ENCODE measurements at regions not wholly inside any gene's neighbourhood (a gene's known extent, or its start where the extent isn't known, plus 50 kb on each side); places are given as distances from the start of the nearest gene placed in this dataset.

DNA sequence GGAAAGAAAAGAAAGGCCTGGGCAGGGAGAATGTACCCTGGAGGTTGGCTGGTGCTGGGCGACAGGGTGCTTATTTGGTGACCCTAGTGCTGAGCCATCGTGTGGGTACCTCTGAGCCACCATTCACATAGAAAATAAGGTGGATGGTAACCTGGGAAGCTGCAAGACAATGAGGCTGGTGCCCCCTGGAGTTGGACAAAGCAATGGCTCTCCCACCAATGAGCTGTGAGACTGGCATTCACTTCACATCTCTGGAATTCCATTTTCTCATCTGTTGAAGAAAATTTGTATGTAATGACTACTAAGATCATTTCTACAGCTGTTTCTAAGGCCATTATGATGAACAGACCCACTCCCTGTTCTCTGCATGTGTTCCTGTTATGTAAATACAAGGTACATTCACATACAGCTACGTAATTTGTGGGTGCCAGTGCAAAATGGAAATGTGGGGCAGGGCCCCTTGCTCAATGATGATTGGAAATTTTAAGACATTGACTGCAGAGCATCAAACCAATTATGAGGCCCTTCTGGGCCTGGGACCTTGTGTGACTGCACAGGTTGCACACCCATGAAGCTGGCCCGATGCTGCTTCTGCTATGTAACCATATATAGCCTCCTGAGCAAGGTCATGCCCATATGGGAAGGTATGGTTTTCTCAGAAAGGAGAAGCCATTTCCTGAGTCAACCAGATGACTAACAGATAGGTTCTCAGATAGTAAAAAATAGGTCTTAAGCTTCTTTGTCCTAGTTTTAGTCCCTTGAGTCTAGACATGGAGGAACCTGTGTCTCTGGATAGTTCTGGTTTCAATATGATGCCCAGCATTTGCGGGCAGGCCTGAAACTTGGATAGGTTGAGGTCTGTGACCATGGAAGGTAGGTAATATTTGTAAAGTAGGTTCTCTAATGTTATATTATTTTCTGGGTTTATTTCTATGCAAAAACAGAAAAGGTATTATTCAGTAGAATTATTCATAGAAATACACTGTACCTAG, 63.4 kb upstream of the IGF1 start:
- no peaks in the 10 kb centered on the region for H3K36me3 Mint-ChIP-seq
- H3K27me3 Mint-ChIP-seq (ENCODE audit: low read depth in 3 of 3), result peaks cover 0 to 6% (median 0%) of the 10 kb centered on the region in 3 donors
- H3K4me1 Mint-ChIP-seq, result no peaks in the 10 kb centered on the region
- no peak for DNase-seq
- no peak overlapping the region for H3K4me3 Mint-ChIP-seq
- H3K27ac Mint-ChIP-seq, result no peak overlapping the region
- no peaks in the 10 kb centered on the region for H3K9me3 Mint-ChIP-seq

DNA sequence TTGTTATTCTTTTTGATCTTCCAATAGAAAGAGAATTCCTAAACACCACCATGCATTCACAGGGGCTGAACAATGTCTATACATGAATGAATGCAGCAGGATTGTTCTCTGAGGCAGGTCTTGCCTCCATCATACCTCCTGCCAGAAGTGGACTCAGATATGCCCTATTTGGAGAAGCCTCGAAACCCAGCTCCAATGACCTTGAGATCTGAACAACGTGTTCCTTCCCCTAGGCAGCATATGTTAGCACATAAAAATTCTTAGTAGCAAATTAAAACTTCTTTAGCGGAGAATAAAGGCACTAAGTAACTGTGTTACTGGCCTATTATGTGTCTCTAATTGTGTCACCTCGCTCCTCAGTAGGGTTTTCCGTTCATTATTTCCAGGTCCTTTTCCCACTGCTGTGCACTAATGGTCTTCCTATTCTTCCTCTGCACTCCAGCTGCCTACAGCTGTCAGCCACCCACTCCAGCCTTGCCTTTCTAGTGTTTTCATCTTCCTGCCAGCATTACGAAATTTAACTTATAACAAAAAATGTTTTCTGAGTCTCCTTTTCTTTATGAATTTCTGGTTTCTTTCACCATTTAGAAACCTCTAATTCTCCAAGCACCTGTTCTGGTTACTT, 62.6 kb upstream of the IGF1 start:
- no peak overlapping the region for H3K4me3 Mint-ChIP-seq
- H3K4me1 Mint-ChIP-seq, result no peaks in the 10 kb centered on the region
- no peak overlapping the region for H3K27ac Mint-ChIP-seq
- no peaks in the 10 kb centered on the region for H3K36me3 Mint-ChIP-seq
- no peaks in the 10 kb centered on the region for H3K9me3 Mint-ChIP-seq
- peaks cover 0 to 14% (median 0%) of the 10 kb centered on the region in 3 donors for H3K27me3 Mint-ChIP-seq (ENCODE audit: low read depth in 3 of 3)
- no peak for DNase-seq

DNA sequence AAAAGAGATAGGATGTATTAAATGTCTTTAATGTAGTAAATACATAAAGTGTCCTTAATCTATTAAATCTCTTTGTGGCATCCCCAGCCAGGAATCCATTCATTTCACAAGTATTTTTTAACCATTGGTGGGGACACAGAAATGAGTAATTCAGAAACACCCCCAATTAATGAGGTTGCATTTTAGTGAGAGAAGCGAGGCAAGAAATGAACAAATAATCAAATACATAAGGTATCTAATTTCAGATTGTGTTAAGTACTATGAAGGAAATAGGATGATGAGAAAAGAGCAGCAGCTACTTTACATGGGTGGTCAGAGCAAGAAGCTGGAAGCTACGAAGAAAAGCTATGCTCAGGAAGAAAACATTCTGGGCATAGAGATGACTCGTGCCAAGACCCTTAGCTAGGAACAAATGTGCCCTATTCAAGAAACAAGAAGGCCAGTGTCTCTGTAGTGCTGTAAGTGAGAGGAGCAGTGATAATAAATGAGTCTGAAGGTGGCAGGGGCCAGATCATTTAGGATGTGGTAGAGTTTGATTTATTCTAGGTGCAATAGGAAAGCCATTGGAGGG, 60.5 kb upstream of the IGF1 start:
- Mint-ChIP-seq H3K4me1 (no peaks in the 10 kb centered on the region), H3K36me3 (no peaks in the 10 kb centered on the region), H3K27me3 (ENCODE audit: low read depth in 3 of 3) (peaks cover 0 to 14% (median 0%) of the 10 kb centered on the region in 3 donors), H3K4me3 (no peak overlapping the region), H3K9me3 (peaks cover 0 to 2% (median 0%) of the 10 kb centered on the region in 6 donors), H3K27ac (no peak overlapping the region)
- no peak for DNase-seq

DNA sequence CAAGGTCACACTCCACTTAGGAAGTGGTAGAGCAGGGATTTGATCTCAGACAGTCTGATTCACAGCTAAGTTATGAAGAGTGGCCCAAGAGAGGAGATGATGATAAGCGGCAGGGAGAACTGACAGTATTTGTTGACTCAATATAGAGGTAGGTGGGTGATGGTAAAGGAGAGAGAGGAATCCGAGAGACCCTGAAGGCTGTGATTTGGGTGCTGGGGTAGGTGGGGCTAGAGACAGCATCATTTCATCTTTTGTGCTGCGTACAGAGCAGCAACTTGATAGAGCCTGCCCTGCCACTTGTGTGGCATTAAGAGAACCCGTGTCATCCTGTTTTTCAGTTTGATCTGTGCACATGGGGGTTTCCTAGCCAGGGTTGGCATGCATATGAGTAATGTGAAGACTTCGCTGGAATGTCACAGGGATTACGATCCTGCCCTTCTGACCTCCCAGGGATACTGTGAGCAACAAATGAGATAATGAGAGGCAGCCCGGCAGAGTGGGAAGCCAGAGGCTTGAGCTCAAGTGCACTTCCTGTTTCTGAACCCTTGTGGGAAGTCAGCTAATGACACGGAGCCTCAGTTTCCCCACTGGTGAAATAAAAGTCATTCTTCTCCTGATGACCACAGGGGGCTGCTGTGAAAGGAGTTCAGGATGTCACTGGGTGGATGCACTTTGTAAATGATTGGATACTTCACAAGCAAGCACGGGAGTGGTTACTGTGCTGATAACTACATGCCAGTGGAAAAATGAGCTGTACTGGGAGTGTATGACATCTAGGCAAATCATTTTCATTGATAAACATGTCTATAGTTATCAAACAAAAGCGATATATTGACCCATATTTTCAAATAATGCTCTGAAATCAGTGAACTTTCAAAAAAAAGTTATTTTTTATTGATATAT, 59.5 kb upstream of the IGF1 start:
- Mint-ChIP-seq H3K27ac (no peak overlapping the region), H3K4me1 (no peaks in the 10 kb centered on the region), H3K27me3 (ENCODE audit: low read depth in 3 of 3) (peaks cover 0 to 17% (median 0%) of the 10 kb centered on the region in 3 donors), H3K36me3 (no peaks in the 10 kb centered on the region), H3K9me3 (peaks cover 0 to 2% (median 0%) of the 10 kb centered on the region in 6 donors), H3K4me3 (no peak overlapping the region)
- no peak for DNase-seq

DNA sequence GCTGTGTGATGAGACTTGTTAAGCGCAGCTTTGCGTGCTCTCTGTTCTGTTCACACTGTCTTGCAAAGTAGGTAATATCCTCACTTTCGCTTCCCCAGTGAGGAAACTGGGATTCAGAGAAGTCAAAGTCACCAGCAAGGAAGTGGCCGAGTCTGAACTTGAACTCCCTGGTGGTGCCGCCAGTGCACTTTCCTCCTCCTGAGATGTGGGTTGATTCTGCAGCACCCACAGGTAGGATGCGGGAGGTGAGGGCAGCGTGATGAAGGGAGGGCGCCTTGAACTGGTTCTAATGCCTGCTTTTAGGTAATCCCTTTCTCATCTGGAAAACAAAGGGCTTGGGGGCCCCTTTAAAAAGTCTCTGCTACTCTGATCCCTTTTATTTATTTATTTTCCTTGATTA, 54.9 kb upstream of the IGF1 start:
- DNase-seq, result no peak
- H3K4me1 Mint-ChIP-seq, result no peaks in the 10 kb centered on the region
- H3K27me3 Mint-ChIP-seq (ENCODE audit: low read depth in 3 of 3), result peaks cover 0 to 20% (median 1%) of the 10 kb centered on the region in 3 donors
- no peak overlapping the region for H3K27ac Mint-ChIP-seq
- peaks cover 0 to 2% (median 0%) of the 10 kb centered on the region in 6 donors for H3K9me3 Mint-ChIP-seq
- no peak overlapping the region for H3K4me3 Mint-ChIP-seq
- H3K36me3 Mint-ChIP-seq, result no peaks in the 10 kb centered on the region

DNA sequence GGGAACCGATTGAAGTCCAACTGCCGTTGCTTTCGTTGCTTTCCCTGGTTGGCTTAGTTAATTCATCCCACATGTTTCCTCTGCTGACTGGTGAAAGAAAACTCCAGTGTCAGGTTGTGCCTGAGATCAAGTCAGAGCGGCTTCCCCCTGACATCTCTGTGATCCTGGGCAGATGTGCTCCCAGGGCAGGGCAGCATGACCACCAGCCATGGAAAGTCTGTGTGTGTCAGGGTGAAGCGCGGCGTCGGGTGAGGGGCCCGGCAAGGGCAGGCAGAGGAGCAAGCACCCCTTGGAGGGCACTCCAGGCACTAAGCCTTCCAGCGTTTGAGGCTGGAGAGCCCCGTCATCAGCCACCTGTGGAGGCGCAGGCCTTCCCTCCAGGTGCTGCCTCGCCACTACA, 54.5 kb upstream of the IGF1 start:
- H3K9me3 Mint-ChIP-seq, result peaks cover 0 to 2% (median 0%) of the 10 kb centered on the region in 6 donors
- no peaks in the 10 kb centered on the region for H3K36me3 Mint-ChIP-seq
- no peak for DNase-seq
- H3K4me1 Mint-ChIP-seq, result no peaks in the 10 kb centered on the region
- H3K27ac Mint-ChIP-seq, result no peak overlapping the region
- H3K4me3 Mint-ChIP-seq, result no peak overlapping the region
- peaks cover 0 to 20% (median 1%) of the 10 kb centered on the region in 3 donors for H3K27me3 Mint-ChIP-seq (ENCODE audit: low read depth in 3 of 3)

DNA sequence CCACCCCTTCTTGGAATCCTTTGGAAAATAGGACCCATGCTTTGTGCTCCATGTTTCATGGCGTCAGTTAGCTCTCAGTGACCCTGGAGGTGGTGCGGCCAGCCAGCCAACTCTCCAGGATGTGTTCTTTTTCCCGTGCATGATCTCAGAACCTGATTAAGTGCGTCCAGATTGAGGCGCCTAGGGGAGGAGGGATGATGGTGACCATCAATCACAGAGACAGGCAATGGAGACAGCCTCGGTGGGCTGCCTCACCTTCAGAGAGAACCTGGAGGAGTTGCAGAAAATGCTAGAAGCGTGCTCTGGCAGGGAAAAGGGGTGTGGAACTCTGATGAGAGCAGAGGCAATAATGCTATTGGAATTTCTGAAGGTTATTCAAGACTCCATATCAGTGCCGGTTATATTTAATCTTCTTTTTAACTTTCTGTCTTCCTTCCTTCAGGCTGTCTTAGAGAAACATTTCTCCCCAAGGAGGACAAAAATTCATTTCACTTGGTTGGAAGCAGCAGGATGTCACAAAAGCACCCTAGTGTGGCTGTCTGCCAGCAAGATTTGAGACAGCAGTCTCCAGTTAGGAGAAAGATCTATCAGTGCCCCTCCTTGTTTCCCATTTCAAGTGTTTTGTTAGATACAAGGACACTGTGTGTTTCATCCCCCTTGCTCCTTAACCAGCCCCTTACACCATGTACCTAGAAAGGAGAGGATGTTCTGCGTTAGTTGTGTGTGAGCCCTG, 53.3 kb upstream of the IGF1 start:
- H3K36me3 Mint-ChIP-seq, result no peaks in the 10 kb centered on the region
- DNase-seq, result no peak
- peaks cover 0 to 19% (median 1%) of the 10 kb centered on the region in 3 donors for H3K27me3 Mint-ChIP-seq (ENCODE audit: low read depth in 3 of 3)
- no peak overlapping the region for H3K4me3 Mint-ChIP-seq
- H3K4me1 Mint-ChIP-seq, result no peaks in the 10 kb centered on the region
- peaks cover 0 to 2% (median 0%) of the 10 kb centered on the region in 6 donors for H3K9me3 Mint-ChIP-seq
- no peak overlapping the region for H3K27ac Mint-ChIP-seq
